ENCODE measurements at regions not wholly inside any gene's neighbourhood (a gene's known extent, or its start where the extent isn't known, plus 50 kb on each side); places are given as distances from the start of the nearest gene placed in this dataset.

GRCh38 chr2:38465789-38466127 lies 88.7 kb upstream of the ATL2 start (continued):
- TF ChIP-seq FOXP4 (CRISPR knock-in tag; IDR thresholded peaks at IDR 0.05) (no peak), ZNF335 (CRISPR knock-in tag; IDR thresholded peaks at IDR 0.05) (no peak), ZNF430 (CRISPR knock-in tag; IDR thresholded peaks at IDR 0.05) (no peak), KLF16 (CRISPR knock-in tag; IDR thresholded peaks at IDR 0.05) (no peak), ZFP91 (CRISPR knock-in tag; IDR thresholded peaks at IDR 0.05; ENCODE audit: borderline replicate concordance) (no peak), ZMAT5 (CRISPR knock-in tag; IDR thresholded peaks at IDR 0.05; ENCODE audit: borderline replicate concordance, low read depth) (no peak), TBP (CRISPR knock-in tag; IDR thresholded peaks at IDR 0.05) (no peak), CCAR2 (optimal IDR thresholded peaks at IDR 0.05; ENCODE audit: low read depth, low read length) (no peak), ZIK1 (CRISPR knock-in tag; IDR thresholded peaks at IDR 0.05; ENCODE audit: borderline replicate concordance, low read depth) (no peak), NCOA2 (CRISPR knock-in tag; IDR thresholded peaks at IDR 0.05) (no peak), ZBTB2 (CRISPR knock-in tag; IDR thresholded peaks at IDR 0.05; ENCODE audit: low read depth) (no peak), ZBTB37 (CRISPR knock-in tag; IDR thresholded peaks at IDR 0.05) (no peak), POLR2G (IDR thresholded peaks at IDR 0.05; ENCODE audit: low read depth, low read length) (no peak), RXRB (CRISPR knock-in tag; IDR thresholded peaks at IDR 0.05; ENCODE audit: borderline replicate concordance) (no peak), KDM2A (CRISPR knock-in tag; IDR thresholded peaks at IDR 0.05; ENCODE audit: borderline replicate concordance, low read depth) (peak; percentile 53; the same call in 1 of the 2 replicates), PBX3 (CRISPR knock-in tag; IDR thresholded peaks at IDR 0.05; ENCODE audit: borderline replicate concordance) (no peak), ZC3H4 (CRISPR knock-in tag; IDR thresholded peaks at IDR 0.05; ENCODE audit: borderline replicate concordance) (no peak), SMARCE1 (IDR thresholded peaks at IDR 0.05; ENCODE audit: borderline replicate concordance) (no peak), GFI1 (CRISPR knock-in tag; IDR thresholded peaks at IDR 0.05; ENCODE audit: borderline replicate concordance) (no peak), MTA3 (CRISPR knock-in tag; IDR thresholded peaks at IDR 0.05) (no peak), MED13 (CRISPR knock-in tag; IDR thresholded peaks at IDR 0.05) (no peak), ZNF460 (CRISPR knock-in tag; IDR thresholded peaks at IDR 0.05; ENCODE audit: borderline replicate concordance) (no peak)
